ENCODE measurements at regions not wholly inside any gene's neighbourhood (a gene's known extent, or its start where the extent isn't known, plus 50 kb on each side); places are given as distances from the start of the nearest gene placed in this dataset.
"Not testable (repeated sequence)": the region's sequence is repeated elsewhere in the genome, so short reads cannot be mapped to it uniquely, and the experiment has no call there.

GRCh38 chr19:20287070-20287469 lies 120.1 kb downstream of the ZNF486 start:
- DNase-seq: no peak

DNA sequence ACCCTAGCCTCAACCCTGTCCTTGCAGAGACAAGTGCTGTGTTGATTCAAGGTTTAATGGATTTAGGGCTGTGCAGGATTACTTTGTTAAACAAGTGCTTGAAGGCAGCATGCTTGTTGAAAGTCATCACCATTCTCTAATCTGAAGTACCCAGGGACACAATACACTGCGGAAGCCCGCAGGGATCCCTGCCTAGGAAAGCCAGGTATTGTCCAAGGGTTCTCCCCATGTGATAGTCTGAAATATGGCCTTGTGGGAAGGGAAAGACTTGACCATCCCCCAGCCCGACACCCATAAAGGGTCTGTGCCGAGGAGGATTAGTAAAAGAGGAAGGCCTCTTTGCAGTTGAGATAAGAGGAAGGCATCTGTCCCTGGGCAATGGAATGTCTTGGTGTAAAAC lies 118.9 kb downstream of the ZNF486 start:
- DNase-seq: not testable (repeated sequence)

DNA sequence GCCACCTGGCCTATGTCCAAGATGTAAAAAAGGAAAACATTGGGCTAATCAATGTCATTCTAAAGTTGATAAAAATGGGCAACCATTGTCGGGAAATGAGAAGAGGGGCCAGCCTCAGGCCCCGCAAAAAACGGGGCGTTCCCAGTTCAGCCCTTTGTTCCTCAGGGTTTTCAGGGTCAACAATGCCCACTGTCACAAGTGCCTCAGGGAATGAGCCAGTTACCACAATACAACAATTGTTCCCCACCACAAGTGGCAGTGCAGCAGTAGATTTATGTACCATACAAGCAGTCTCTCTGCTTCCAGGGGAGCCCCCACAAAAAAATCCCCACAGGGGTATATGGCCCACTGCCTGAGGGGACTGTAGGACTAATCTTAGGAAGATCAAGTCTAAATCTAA lies 112.5 kb downstream of the ZNF486 start:
- no peak for DNase-seq

DNA sequence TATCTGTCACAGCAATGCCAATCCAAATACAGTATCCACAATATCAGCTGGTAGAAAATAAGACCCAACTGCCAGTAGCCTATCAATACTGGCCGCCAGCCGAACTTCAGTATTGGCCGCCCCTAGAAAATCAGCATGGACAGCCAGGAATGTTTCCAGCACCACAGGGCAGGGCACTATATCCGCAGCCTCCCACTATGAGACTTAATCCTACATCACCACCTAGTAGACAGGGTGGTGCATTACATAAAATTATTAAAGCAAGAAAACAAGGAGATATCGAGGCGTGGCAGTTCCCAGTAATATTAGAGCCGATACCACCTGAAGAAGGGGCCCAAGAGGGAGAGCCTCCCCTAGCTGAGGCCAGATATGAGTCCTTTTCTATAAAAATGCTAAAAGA lies 111.3 kb downstream of the ZNF486 start:
- DNase-seq: no peak

DNA sequence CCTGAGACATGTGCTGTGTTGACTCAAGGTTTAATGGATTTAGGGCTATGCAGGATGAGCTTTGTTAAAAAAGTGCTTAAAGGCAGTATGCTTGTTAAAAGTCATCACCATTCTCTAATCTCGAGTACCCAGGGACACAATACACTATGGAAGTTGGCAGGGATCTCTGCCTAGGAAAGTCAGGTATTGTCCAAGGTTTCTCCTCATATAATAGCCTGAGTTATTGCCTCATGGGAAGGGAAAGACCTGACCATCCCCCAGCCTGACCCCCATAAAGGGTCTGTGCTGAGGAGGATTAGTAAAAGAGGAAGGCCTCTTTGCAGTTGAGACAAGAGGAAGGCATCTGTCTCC lies 109.7 kb downstream of the ZNF486 start:
- not testable (repeated sequence) for DNase-seq

DNA sequence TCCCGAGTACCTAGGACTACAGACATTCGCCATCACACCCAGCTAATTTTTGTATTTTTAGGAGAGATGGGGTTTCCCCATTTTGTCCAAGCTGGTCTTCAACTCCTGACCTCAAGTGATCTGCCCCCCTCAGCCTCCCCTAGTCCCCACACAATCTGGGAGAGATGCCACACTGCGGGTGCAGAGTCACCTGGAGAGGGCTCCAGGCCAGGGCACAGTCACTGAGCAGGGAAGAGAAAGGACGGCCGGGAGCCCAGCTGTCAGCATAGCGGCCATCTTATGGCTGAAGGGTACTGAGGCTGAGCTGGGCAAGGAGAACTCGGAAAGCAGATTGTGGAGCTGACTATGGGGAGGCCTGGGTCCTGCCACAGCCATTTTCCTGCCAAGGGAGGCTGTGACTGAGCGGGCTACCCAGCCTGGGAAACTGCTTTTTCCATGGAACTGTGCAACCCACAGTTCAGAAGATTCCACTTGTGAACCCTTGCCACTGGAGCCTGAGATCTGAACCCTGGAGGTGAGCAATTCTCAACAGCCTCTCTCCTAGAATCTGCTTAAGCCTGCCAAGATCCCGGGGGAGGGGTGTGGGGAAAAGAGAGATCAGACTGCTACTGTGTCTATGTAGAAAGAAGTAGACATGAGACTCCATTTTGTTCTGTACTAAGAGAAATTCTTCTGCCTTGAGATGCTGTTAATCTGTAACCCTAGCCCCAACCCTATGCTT lies 109.2 kb downstream of the ZNF486 start:
- no peak for DNase-seq

DNA sequence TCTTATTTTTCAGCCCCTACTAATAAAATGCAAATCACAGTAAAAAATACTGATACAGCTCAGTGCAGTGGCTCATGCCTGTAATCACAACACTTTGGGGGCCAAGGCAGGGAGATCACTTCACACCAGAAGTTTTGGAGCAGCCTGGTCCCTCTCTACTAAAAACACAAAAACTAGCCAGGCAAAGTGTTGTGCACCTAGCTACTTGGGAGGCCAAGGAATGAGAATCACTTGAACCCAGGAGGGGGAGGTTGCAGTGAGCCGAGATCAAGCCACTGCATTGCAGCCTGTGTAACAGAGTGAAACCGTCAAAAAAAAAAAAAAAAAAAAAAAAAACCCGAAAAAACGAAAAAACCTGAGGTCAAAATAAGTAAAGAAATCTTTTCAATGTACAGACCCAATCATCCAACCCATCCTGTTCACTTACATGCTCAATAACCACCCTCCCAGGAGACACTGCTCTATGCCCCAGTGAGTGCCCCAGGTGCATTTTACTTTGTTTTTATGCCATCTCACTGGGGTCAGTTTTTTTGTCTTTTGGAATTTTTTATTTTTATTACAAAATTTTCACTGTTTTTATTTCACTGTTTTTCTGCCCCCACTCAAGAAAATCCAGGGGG lies 107.0 kb downstream of the ZNF486 start:
- no peak for DNase-seq

DNA sequence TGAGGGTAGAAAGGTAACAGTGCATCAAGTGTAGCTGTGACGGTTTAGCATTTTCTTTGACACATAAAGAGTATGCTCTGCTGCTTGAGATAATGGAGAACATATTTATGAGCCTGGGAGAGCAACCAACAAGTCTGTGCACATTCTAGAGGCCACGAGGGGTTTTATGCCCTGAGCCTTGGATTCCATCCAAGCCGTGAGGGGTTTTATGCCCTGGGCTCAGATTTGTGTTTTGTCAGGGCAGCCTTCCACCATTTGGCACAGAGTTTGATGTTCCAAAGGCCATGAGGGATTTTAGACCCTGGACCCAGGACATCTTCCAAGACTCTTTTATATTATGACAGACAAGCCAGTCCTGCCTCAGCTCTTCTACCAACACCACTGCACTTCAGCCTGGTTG lies 106.4 kb downstream of the ZNF486 start:
- DNase-seq: peak; percentile 47

DNA sequence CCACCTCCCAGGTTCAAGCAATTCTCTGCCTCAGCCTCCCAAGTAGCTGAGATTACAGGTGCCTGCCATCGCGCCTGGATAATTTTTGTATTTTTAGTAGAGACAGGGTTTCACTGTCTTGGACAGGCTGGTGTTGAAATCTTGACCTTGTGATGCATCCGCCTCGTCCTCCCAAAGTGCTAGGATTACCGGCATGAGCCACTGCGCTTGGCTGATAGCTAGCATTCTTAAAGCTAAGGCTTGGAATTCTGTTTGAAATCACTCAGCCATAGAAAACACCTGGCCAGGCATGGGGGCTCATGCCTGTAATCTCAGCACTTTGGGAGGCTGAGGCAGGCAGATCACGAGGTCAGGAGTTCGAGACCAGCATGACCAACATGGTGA lies 105.6 kb downstream of the ZNF486 start:
- DNase-seq: not testable (repeated sequence)

DNA sequence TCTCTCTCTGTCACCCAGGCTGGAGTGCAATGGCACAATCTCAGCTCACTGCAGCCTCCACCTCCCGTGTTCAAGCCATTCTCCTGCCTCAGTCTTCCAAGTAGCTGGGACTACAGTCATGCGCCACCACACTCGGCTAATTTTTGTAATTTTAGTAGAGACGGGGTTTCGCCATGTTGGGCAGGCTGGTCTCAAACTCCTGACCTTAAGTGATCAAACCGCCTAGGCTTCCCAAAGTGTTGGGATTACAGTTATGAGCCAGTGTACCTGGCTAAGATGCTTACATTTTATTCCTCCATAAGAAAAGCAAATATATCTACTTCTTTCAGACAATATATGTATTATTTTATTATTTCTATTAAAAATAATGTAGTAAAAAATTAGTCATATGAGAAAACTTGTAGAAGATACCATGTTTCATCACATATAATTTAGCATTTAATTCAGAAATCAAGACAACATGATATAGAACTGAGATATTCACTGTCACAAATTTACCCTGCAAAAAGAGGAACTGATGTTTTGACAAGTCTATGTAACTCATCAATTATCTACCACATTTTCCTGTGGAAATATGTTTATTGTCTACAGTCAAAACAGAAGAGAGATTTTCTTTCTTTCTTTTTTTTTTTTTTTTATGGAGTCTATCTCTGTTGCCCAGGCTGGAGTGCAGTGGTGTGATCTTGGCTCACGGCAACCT lies 105.1 kb downstream of the ZNF486 start:
- not testable (repeated sequence) for DNase-seq

GRCh38 chr19:20271215-20271926 lies 104.4 kb downstream of the ZNF486 start:
- no peak for DNase-seq

DNA sequence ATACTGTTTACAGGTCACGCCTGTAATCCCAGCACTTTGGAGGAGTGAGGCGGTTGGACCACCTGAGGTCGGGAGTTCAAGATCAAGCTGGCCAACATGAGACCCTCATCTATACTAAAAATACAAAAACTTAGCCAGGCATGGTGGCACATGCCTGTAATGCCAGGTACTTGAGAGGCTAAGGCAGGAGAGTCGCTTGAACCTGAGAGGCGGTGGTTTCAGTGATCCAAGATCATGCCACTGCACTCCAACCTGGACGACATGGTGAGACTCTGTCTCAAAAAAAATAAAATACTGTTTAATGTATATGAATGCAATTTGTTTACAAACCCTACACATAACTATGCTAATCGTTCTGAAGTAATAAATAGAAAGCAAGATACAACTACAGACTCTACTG lies 102.4 kb downstream of the ZNF486 start:
- DNase-seq: no peak

DNA sequence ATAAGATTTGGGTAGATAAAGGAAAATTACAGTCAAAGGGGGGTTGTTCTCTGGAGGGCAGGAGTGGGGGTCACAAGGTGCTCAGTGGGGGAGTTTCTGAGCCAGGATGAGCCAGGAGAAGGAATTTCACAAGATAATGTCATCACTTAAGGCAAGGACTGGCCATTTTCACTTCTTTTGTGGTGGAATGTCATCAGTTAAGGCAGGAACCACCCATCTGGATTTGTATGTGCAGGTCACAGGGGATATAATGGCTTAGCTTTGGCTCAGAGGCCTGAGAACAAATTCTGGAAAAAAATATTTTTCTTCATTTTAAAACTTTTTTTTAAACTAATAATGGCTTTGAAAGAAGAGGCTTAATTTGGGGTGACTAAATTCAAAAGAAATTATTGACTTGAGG lies 94.5 kb downstream of the ZNF486 start:
- DNase-seq: not testable (repeated sequence)

GRCh38 chr19:20260738-20261137 lies 93.7 kb downstream of the ZNF486 start:
- not testable (repeated sequence) for DNase-seq

- DNase-seq: no peak
These were observed 92.6 kb downstream of the ZNF486 start for GRCh38 chr19:20259615-20260014.

GRCh38 chr19:20256606-20257005 lies 89.6 kb downstream of the ZNF486 start:
- DNase-seq: no peak

DNA sequence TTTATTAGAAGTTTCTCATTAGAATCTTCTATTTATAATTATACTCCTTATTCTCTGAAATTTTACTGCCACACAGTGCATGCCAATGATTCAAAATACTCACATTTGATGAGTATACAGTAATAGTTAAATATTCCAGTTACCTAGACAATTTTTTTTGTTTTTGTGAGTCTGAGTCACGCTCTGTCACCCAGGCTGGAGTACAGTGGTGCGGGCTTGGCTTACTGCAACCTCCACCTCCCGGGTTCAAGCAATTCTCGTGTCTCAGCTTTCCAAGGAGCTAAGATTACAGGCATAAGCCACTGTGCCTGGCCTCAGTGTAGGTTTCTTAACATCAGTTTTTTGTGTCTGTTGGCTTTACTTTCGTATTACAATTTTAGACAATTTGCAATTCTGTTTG lies 87.1 kb downstream of the ZNF486 start:
- DNase-seq: no peak

DNA sequence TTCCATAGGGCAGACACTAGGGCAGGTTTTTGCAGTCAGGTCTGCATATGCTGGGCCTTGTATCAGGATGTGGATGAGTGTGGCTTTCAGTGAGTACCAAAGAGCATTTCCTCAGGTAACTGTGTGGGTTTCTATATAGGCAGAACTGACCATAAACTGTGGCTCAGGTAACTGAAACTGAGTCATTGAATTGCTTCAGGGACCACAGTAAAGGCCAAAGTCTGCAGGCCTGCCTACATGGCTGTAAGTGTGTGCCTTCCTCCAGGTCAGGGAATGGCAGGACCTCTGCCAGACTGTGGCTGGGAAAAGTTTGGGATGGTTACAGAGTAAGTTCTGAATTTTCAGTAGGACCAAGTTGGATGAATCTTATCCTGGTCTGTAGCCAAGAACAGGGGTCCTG lies 85.6 kb downstream of the ZNF486 start:
- DNase-seq: no peak

- DNase-seq: no peak
These were observed 83.6 kb downstream of the ZNF486 start for GRCh38 chr19:20250627-20251026.

DNA sequence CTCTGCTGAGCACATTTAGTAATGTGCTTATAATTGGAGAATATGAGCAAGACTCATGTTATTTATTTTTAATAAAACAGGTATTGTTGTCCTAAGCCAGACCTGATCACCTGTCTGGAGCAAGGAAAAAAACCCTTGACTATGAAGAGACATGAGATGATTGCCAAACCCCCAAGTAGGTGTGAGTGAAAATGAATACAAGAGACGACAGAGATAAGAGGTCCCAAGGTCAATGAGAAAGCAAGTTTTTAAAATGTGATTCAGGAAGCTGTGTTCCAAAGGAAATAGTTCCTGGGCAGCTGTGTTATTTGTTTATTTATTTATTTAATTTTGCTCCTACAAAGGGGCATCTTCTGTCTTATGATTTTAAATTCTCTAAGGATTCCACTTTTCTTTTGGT lies 83.1 kb downstream of the ZNF486 start:
- no peak for DNase-seq

Measured in NCI-H1436 treated with DMSO at 0.1 percent for 48 hours (cell line).